ENCODE measurements at regions not wholly inside any gene's neighbourhood (a gene's known extent, or its start where the extent isn't known, plus 50 kb on each side); places are given as distances from the start of the nearest gene placed in this dataset.

GRCh38 chr3:181363231-181363630 lies 348.5 kb upstream of the SOX2 start:
- Mint-ChIP-seq H3K9me3 (no peaks in the 10 kb centered on the region), H3K27me3 (no peaks in the 10 kb centered on the region), H3K4me3 (no peak overlapping the region), H3K27ac (no peak overlapping the region), H3K4me1 (ENCODE audit: low read depth) (no peaks in the 10 kb centered on the region), H3K36me3 (ENCODE audit: low read depth) (no peaks in the 10 kb centered on the region)
- POLR2A ChIA-PET: no interaction called here
- intact Hi-C loops (cut with micrococcal nuclease): no loop called here
- no peak for TF ChIP-seq CTCF (IDR thresholded peaks at IDR 0.05)
- no peak for ATAC-seq
- CTCF ChIA-PET: no interaction called here
- no peak for DNase-seq

GRCh38 chr3:181362378-181362777 lies 349.3 kb upstream of the SOX2 start:
- no peak overlapping the region for H3K4me3 Mint-ChIP-seq
- no peaks in the 10 kb centered on the region for H3K9me3 Mint-ChIP-seq
- no peak overlapping the region for H3K27ac Mint-ChIP-seq
- no peaks in the 10 kb centered on the region for H3K36me3 Mint-ChIP-seq (ENCODE audit: low read depth)
- DNase-seq: no peak
- no peaks in the 10 kb centered on the region for H3K27me3 Mint-ChIP-seq
- no peak for ATAC-seq
- no peaks in the 10 kb centered on the region for H3K4me1 Mint-ChIP-seq (ENCODE audit: low read depth)
- intact Hi-C loops (cut with micrococcal nuclease): no loop called here
- ChIA-PET CTCF (no interaction called here), POLR2A (no interaction called here)
- TF ChIP-seq CTCF (IDR thresholded peaks at IDR 0.05): no peak

- TF ChIP-seq CTCF (IDR thresholded peaks at IDR 0.05): no peak
- POLR2A ChIA-PET: no interaction called here
- H3K4me3 Mint-ChIP-seq: no peak overlapping the region
- H3K4me1 Mint-ChIP-seq (ENCODE audit: low read depth): no peaks in the 10 kb centered on the region
- intact Hi-C loops (cut with micrococcal nuclease): no loop called here
- ATAC-seq (no peak), DNase-seq (no peak)
- CTCF ChIA-PET: no interaction called here
- peaks cover 3% of the 10 kb centered on the region for H3K9me3 Mint-ChIP-seq
- no peaks in the 10 kb centered on the region for H3K27me3 Mint-ChIP-seq
- H3K27ac Mint-ChIP-seq: no peak overlapping the region
- no peaks in the 10 kb centered on the region for H3K36me3 Mint-ChIP-seq (ENCODE audit: low read depth)
Observed at GRCh38 chr3:181358562-181358961, 353.2 kb upstream of the SOX2 start.

DNA sequence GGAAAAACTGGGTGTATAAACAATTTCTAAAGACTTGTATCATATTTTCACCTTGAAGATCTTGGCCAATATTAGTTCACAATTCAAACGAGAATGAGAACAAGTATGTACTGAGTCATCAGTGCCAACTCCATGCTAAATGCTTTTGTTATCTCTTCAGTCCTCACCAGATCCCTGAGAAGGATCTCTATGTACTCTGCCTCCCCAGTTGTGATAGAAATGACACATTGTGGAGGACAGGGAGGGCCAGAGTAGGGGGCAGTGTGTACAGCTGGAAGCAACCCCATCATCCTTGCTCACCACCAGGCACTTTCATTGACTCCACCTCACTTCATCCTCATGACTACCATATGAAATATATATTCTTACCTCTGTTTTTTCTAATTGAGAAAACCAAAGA lies 353.7 kb upstream of the SOX2 start:
- TF ChIP-seq CTCF (IDR thresholded peaks at IDR 0.05): no peak
- ChIA-PET POLR2A (no interaction called here), CTCF (no interaction called here)
- no peak for ATAC-seq
- Mint-ChIP-seq H3K27me3 (no peaks in the 10 kb centered on the region), H3K27ac (no peak overlapping the region), H3K4me3 (no peak overlapping the region), H3K4me1 (ENCODE audit: low read depth) (no peaks in the 10 kb centered on the region), H3K9me3 (peaks cover 3% of the 10 kb centered on the region), H3K36me3 (ENCODE audit: low read depth) (no peaks in the 10 kb centered on the region)
- intact Hi-C loops (cut with micrococcal nuclease): no loop called here
- DNase-seq: no peak

DNA sequence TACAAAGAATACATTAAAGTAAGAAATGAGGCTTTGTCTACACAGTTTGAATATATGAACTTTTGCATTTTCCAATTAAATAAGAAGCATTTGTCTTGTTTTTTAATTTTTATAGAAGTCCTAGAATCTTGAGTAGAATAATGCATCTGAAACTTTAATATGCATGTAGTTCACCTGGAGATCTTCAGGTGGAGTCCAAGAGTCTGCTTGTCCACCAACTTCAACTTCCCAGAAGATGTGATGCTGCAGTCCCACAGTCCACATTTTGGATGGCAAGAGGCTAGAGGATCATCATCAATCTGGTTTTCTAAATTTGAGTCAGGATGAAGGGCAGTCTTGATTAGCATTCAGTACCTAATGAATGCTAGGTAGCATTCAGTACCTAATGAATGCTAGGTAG lies 357.6 kb upstream of the SOX2 start:
- POLR2A ChIA-PET: no interaction called here
- ATAC-seq (no peak), DNase-seq (no peak)
- H3K4me1 Mint-ChIP-seq (ENCODE audit: low read depth): no peaks in the 10 kb centered on the region
- H3K27ac Mint-ChIP-seq: no peak overlapping the region
- intact Hi-C loops (cut with micrococcal nuclease): no loop called here
- no peak overlapping the region for H3K4me3 Mint-ChIP-seq
- no peak for TF ChIP-seq CTCF (IDR thresholded peaks at IDR 0.05)
- H3K9me3 Mint-ChIP-seq: peaks cover 3% of the 10 kb centered on the region
- CTCF ChIA-PET: no interaction called here
- H3K27me3 Mint-ChIP-seq: no peaks in the 10 kb centered on the region
- H3K36me3 Mint-ChIP-seq (ENCODE audit: low read depth): no peaks in the 10 kb centered on the region

Data from activated CD8-positive, alpha-beta T cell treated with anti-CD3 and anti-CD28 coated beads for 36 hours (primary cell).